ENCODE measurements at regions not wholly inside any gene's neighbourhood (a gene's known extent, or its start where the extent isn't known, plus 50 kb on each side); places are given as distances from the start of the nearest gene placed in this dataset.

- no peak overlapping the region for H3K4me3 ChIP-seq (replicated peaks in 1 of 4; ENCODE audit: control extremely low read depth in 1 of 4, insufficient read depth in 1 of 4, low read depth in 3 of 4, low read length in 4 of 4)
- no peak for DNase-seq (ENCODE audit: low read depth in 2 of 2)
- H3K4me1 ChIP-seq (ENCODE audit: control insufficient read depth, extremely low read depth, insufficient read depth, low read length) = no peaks in the 10 kb centered on the region
- H3K27ac ChIP-seq (ENCODE audit: insufficient read depth, low read length) = no peak overlapping the region
- no peaks in the 10 kb centered on the region for H3K9me3 ChIP-seq (ENCODE audit: control insufficient read depth, insufficient read depth, low read depth, low read length)
- TF ChIP-seq EZH2 (IDR thresholded peaks at IDR 0.05; ENCODE audit: low read length, missing control alignments) (no peak), CTCF (conservative IDR thresholded peaks at IDR 0.05 in 1 of 2, IDR thresholded peaks at IDR 0.05 in 1 of 2; ENCODE audit: low read depth in 1 of 2, low read length in 2 of 2) (no peak)
- no peaks in the 10 kb centered on the region for H3K79me2 ChIP-seq (ENCODE audit: control insufficient read depth, insufficient read depth, low read length)
- no peaks in the 10 kb centered on the region for H4K20me1 ChIP-seq (ENCODE audit: control insufficient read depth, extremely low read depth, insufficient read depth, low read length)
- no peaks in the 10 kb centered on the region for H3K36me3 ChIP-seq (ENCODE audit: control insufficient read depth, insufficient read depth, low read length)
- no peak overlapping the region for H2AFZ ChIP-seq (ENCODE audit: low read length)
- H3K4me2 ChIP-seq (ENCODE audit: extremely low read depth, insufficient read depth, low read length) = no peak overlapping the region
- no peak overlapping the region for H3K9ac ChIP-seq (ENCODE audit: insufficient read depth, low read length)
- H3K27me3 ChIP-seq (ENCODE audit: control insufficient read depth, insufficient read depth, low read length) = no peaks in the 10 kb centered on the region
Observed at GRCh38 chr10:36148207-36148606, 506.1 kb upstream of the FZD8 start.

- DNase-seq (ENCODE audit: low read depth in 2 of 2) = no peak
- no peak overlapping the region for H3K27ac ChIP-seq (ENCODE audit: insufficient read depth, low read length)
- no peak overlapping the region for H3K4me3 ChIP-seq (replicated peaks in 1 of 4; ENCODE audit: control extremely low read depth in 1 of 4, insufficient read depth in 1 of 4, low read depth in 3 of 4, low read length in 4 of 4)
Observed at GRCh38 chr10:36147529-36147928, 505.4 kb upstream of the FZD8 start.

GRCh38 chr10:36141856-36142560 is 499.9 kb upstream of the FZD8 start:
- Histone ChIP-seq H3K4me1 (ENCODE audit: control insufficient read depth, extremely low read depth, insufficient read depth, low read length) (no peaks in the 10 kb centered on the region), H3K27me3 (ENCODE audit: control insufficient read depth, insufficient read depth, low read length) (no peaks in the 10 kb centered on the region), H3K79me2 (ENCODE audit: control insufficient read depth, insufficient read depth, low read length) (no peaks in the 10 kb centered on the region), H3K9me3 (ENCODE audit: control insufficient read depth, insufficient read depth, low read depth, low read length) (no peaks in the 10 kb centered on the region), H3K4me3 (replicated peaks in 1 of 4; ENCODE audit: control extremely low read depth in 1 of 4, insufficient read depth in 1 of 4, low read depth in 3 of 4, low read length in 4 of 4) (no peak overlapping the region), H2AFZ (ENCODE audit: low read length) (no peak overlapping the region), H3K9ac (ENCODE audit: insufficient read depth, low read length) (no peak overlapping the region), H3K36me3 (ENCODE audit: control insufficient read depth, insufficient read depth, low read length) (no peaks in the 10 kb centered on the region), H3K27ac (ENCODE audit: insufficient read depth, low read length) (no peak overlapping the region), H3K4me2 (ENCODE audit: extremely low read depth, insufficient read depth, low read length) (no peak overlapping the region), H4K20me1 (ENCODE audit: control insufficient read depth, extremely low read depth, insufficient read depth, low read length) (no peaks in the 10 kb centered on the region)
- DNase-seq (ENCODE audit: low read depth in 2 of 2) = no peak
- no peak for TF ChIP-seq EZH2 (IDR thresholded peaks at IDR 0.05; ENCODE audit: low read length, missing control alignments)
- TF ChIP-seq CTCF (conservative IDR thresholded peaks at IDR 0.05 in 1 of 2, IDR thresholded peaks at IDR 0.05 in 1 of 2; ENCODE audit: low read depth in 1 of 2, low read length in 2 of 2) = no peak

More at GRCh38 chr10:36147529-36147928, 505.4 kb upstream of the FZD8 start:
- H3K4me2 ChIP-seq (ENCODE audit: extremely low read depth, insufficient read depth, low read length) = no peak overlapping the region
- H3K9ac ChIP-seq (ENCODE audit: insufficient read depth, low read length) = no peak overlapping the region
- no peaks in the 10 kb centered on the region for H3K79me2 ChIP-seq (ENCODE audit: control insufficient read depth, insufficient read depth, low read length)
- no peak for TF ChIP-seq CTCF (conservative IDR thresholded peaks at IDR 0.05 in 1 of 2, IDR thresholded peaks at IDR 0.05 in 1 of 2; ENCODE audit: low read depth in 1 of 2, low read length in 2 of 2)
- TF ChIP-seq EZH2 (IDR thresholded peaks at IDR 0.05; ENCODE audit: low read length, missing control alignments) = no peak
- no peak overlapping the region for H2AFZ ChIP-seq (ENCODE audit: low read length)
- H3K27me3 ChIP-seq (ENCODE audit: control insufficient read depth, insufficient read depth, low read length) = no peaks in the 10 kb centered on the region
- H4K20me1 ChIP-seq (ENCODE audit: control insufficient read depth, extremely low read depth, insufficient read depth, low read length) = no peaks in the 10 kb centered on the region
- no peaks in the 10 kb centered on the region for H3K4me1 ChIP-seq (ENCODE audit: control insufficient read depth, extremely low read depth, insufficient read depth, low read length)
- no peaks in the 10 kb centered on the region for H3K9me3 ChIP-seq (ENCODE audit: control insufficient read depth, insufficient read depth, low read depth, low read length)
- no peaks in the 10 kb centered on the region for H3K36me3 ChIP-seq (ENCODE audit: control insufficient read depth, insufficient read depth, low read length)

All from fibroblast of lung (primary cell).